ENCODE measurements at regions not wholly inside any gene's neighbourhood (a gene's known extent, or its start where the extent isn't known, plus 50 kb on each side); places are given as distances from the start of the nearest gene placed in this dataset.

DNA sequence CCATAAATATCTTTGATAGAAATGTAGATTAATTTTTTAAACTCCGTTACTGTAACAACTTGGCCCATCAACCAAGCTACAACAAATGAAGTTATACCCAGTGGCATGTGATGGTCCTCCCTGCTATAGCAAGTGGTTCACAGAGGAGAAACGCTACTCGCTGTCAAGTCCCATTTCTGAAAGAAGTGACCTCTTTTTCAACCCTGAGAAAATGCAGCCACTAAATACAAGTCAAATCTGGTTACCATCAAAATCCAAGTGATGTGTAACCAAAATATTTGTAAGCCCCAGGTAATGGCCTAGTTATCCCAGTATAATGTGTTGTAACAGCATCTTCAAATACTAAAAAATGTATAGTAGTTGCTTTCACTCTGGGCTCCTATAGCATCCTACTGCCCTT lies 151.8 kb downstream of the MIS18A start:
- Histone ChIP-seq H3K9me3 (ENCODE audit: control insufficient read depth, low read depth, low read length) (no peaks in the 10 kb centered on the region), H3K18ac (ENCODE audit: insufficient read length, low read depth, low read length) (no peak overlapping the region), H3K79me1 (ENCODE audit: insufficient read depth, low read depth, low read length, poor library complexity, severe bottlenecking) (no peaks in the 10 kb centered on the region), H2BK15ac (ENCODE audit: low read depth, low read length) (no peak overlapping the region), H3K4me1 (ENCODE audit: insufficient read depth, low read length) (no peaks in the 10 kb centered on the region), H3K9ac (ENCODE audit: extremely low read depth, insufficient read length, low read length) (no peak overlapping the region), H2AK5ac (ENCODE audit: insufficient read length, low read length) (no peak overlapping the region), H3K14ac (ENCODE audit: insufficient read depth, low read length) (no peak overlapping the region), H2BK20ac (ENCODE audit: low read depth, low read length, poor library complexity, severe bottlenecking) (no peak overlapping the region), H3K27ac (ENCODE audit: insufficient read length, low read depth, low read length) (no peak overlapping the region), H2BK120ac (ENCODE audit: low read depth, low read length, poor library complexity, severe bottlenecking) (no peak overlapping the region), H3K23ac (ENCODE audit: insufficient read length, low read depth, low read length) (no peak overlapping the region), H3K4ac (ENCODE audit: low read depth, low read length) (no peak overlapping the region), H4K20me1 (ENCODE audit: control insufficient read depth, insufficient read depth, insufficient read length) (no peaks in the 10 kb centered on the region), H4K91ac (ENCODE audit: insufficient read length, low read depth, low read length) (no peak overlapping the region), H3K79me2 (ENCODE audit: insufficient read depth, low read length) (no peaks in the 10 kb centered on the region), H2BK5ac (ENCODE audit: insufficient read length, low read length) (no peak overlapping the region), H2BK12ac (ENCODE audit: insufficient read length, low read depth, low read length) (no peak overlapping the region), H3K23me2 (ENCODE audit: insufficient read length, low read depth, low read length, poor library complexity, severe bottlenecking) (no peaks in the 10 kb centered on the region), H4K5ac (ENCODE audit: insufficient read length, low read depth, low read length) (no peak overlapping the region), H3T11ph (ENCODE audit: low read length) (no peak overlapping the region), H3K4me2 (ENCODE audit: insufficient read depth, insufficient read length, low read length) (no peak overlapping the region), H4K8ac (replicated peaks; ENCODE audit: insufficient read length, low read depth, low read length) (no peak overlapping the region), H3K56ac (ENCODE audit: insufficient read length, low read depth, low read length) (no peak overlapping the region), H2AFZ (ENCODE audit: low read length) (no peak overlapping the region), H3K27me3 (ENCODE audit: insufficient read depth, low read length) (no peaks in the 10 kb centered on the region)
- H3K4me1 Mint-ChIP-seq = peaks cover 4 to 5% of the 10 kb centered on the region in 2 experiments
- DNase-seq = no peak
- no CpG with 5 or more reads among the region's 3 CpGs for WGBS (ENCODE audit: extremely low coverage, insufficient read length, low lambda C conversion rate)
- H3K27ac Mint-ChIP-seq = no peak overlapping the region
- H3K36me3 Mint-ChIP-seq (ENCODE audit: insufficient read depth in 1 of 3, low read depth in 3 of 3) = peaks cover 0 to 5% (median 2%) of the 10 kb centered on the region in 3 experiments; a peak in 2 of 7 replicates
- peaks cover 6 to 14% of the 10 kb centered on the region in 2 experiments for H3K9me3 Mint-ChIP-seq
- no peak overlapping the region for H3K4me3 Mint-ChIP-seq
- TF ChIP-seq, protein P1, sequence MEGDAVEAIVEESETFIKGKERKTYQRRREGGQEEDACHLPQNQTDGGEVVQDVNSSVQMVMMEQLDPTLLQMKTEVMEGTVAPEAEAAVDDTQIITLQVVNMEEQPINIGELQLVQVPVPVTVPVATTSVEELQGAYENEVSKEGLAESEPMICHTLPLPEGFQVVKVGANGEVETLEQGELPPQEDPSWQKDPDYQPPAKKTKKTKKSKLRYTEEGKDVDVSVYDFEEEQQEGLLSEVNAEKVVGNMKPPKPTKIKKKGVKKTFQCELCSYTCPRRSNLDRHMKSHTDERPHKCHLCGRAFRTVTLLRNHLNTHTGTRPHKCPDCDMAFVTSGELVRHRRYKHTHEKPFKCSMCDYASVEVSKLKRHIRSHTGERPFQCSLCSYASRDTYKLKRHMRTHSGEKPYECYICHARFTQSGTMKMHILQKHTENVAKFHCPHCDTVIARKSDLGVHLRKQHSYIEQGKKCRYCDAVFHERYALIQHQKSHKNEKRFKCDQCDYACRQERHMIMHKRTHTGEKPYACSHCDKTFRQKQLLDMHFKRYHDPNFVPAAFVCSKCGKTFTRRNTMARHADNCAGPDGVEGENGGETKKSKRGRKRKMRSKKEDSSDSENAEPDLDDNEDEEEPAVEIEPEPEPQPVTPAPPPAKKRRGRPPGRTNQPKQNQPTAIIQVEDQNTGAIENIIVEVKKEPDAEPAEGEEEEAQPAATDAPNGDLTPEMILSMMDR (conservative IDR thresholded peaks at IDR 0.05) = no peak
- H3K27me3 Mint-ChIP-seq (ENCODE audit: low read depth) = no peaks in the 10 kb centered on the region
